Choroid plexus epithelial cell (primary cell): ENCODE measurements at regions not wholly inside any gene's neighbourhood (a gene's known extent, or its start where the extent isn't known, plus 50 kb on each side); places are given as distances from the start of the nearest gene placed in this dataset.

ENCODE experiments used
- DNase-seq: peaks from one replicate; pipeline ENCODE4 v3.0.0-alpha.2; 2010; ENCODE audit warnings: low read depth
- H3K4me3 ChIP-seq: 2 replicates; pipeline ENCODE4 v1.5.1; 2011; ENCODE audit warnings: low read depth, mild to moderate bottlenecking, control low read depth, low read length, moderate library complexity
- CTCF ChIP-seq: conservative IDR thresholded peaks from 2 replicates; pipeline ENCODE4 v1.5.1; 2011; ENCODE audit warnings: low read depth, mild to moderate bottlenecking, control low read depth, inconsistent platforms, low read length, moderate library complexity

GRCh38 chr20:39089797-39090196, 127.7 kb downstream of the DHX35 start:
- no peak for TF ChIP-seq CTCF
- no peak overlapping the region for H3K4me3 ChIP-seq
- no peak for DNase-seq
